Testis (tissue), 2 donors: ENCODE measurements at regions not wholly inside any gene's neighbourhood (a gene's known extent, or its start where the extent isn't known, plus 50 kb on each side); places are given as distances from the start of the nearest gene placed in this dataset.

Source experiments
- POLR2A ChIP-seq: fragments of 450-650 bp; IDR thresholded peaks from one replicate; pipeline ENCODE4 v1.6.1; 2017; ENCODE audit warnings: antibody characterized with exemption, mild to moderate bottlenecking, moderate library complexity
- TF ChIP-seq, protein P1 (sequence below), 3 experiments: fragments of 450-650 bp in 2 of 3; fragments of 200-600 bp in 1 of 3; sonication (generic) in 1 of 3; IDR thresholded peaks; one replicate each; pipeline ENCODE4 v1.5.1; 2016 to 2019; ENCODE audit warnings: antibody characterized with exemption in 3 of 3, mild to moderate bottlenecking in 2 of 3, moderate library complexity in 1 of 3

DNA sequence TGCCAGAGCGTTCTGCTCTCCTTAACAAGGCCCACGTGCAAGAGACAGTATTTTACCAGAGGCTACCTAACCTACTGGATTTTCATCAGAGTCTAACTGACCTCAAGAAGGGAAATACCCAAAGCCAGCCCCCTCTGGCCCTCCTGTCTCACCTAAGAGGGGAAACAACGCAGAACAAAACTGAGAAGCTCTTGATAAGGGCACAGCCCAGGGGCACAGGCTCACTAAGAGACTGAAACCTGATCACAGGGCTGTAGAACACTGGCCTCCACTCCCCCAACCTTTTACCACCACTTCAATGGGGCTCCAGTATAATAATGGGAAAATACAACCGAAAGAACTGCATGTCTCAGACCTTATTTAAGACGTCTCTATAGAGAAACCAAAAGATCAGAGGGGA is 449.5 kb upstream of the CAMK1G start:
- TF ChIP-seq, protein P1, sequence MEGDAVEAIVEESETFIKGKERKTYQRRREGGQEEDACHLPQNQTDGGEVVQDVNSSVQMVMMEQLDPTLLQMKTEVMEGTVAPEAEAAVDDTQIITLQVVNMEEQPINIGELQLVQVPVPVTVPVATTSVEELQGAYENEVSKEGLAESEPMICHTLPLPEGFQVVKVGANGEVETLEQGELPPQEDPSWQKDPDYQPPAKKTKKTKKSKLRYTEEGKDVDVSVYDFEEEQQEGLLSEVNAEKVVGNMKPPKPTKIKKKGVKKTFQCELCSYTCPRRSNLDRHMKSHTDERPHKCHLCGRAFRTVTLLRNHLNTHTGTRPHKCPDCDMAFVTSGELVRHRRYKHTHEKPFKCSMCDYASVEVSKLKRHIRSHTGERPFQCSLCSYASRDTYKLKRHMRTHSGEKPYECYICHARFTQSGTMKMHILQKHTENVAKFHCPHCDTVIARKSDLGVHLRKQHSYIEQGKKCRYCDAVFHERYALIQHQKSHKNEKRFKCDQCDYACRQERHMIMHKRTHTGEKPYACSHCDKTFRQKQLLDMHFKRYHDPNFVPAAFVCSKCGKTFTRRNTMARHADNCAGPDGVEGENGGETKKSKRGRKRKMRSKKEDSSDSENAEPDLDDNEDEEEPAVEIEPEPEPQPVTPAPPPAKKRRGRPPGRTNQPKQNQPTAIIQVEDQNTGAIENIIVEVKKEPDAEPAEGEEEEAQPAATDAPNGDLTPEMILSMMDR (IDR thresholded peaks at IDR 0.05): no peak
- no peak for TF ChIP-seq POLR2A
